ENCODE measurements at regions not wholly inside any gene's neighbourhood (a gene's known extent, or its start where the extent isn't known, plus 50 kb on each side); places are given as distances from the start of the nearest gene placed in this dataset.

GRCh38 chr12:16685107-16685506 is 79.1 kb upstream of the LMO3 start:
- peak; percentile 39 for TF ChIP-seq CTCF (IDR thresholded peaks at IDR 0.05; ENCODE audit: unreplicated experiment)
- intact Hi-C loops (cut with micrococcal nuclease), result loop anchor here (1.0 kb wide), 2 partner anchors 299 to 520 kb away; no protein-coding TSS in a partner anchor
- ChIA-PET CTCF (interaction anchor here (0.6 to 2.9 kb wide), 11 partner anchors 9 to 1420 kb away, joined by 3 to 12 read pairs (median 3); no protein-coding TSS in a partner anchor), POLR2A (interaction anchor here (0.6 to 0.7 kb wide), 3 partner anchors 65 to 241 kb away, joined by 3 to 5 read pairs (median 4); no protein-coding TSS in a partner anchor)
- Mint-ChIP-seq H3K9me3 (ENCODE audit: unreplicated experiment) (no peaks in the 10 kb centered on the region), H3K27me3 (ENCODE audit: insufficient read depth, unreplicated experiment) (no peaks in the 10 kb centered on the region), H3K27ac (ENCODE audit: low read depth, unreplicated experiment) (no peak overlapping the region), H3K36me3 (ENCODE audit: insufficient read depth, unreplicated experiment) (no peaks in the 10 kb centered on the region), H3K4me1 (ENCODE audit: insufficient read depth, unreplicated experiment) (no peaks in the 10 kb centered on the region), H3K4me3 (ENCODE audit: unreplicated experiment) (no peak overlapping the region)
- BruUV-seq (replicated peaks), result no TSS peak
- peak; percentile 10 for DNase-seq (ENCODE audit: unreplicated experiment)

- no peaks in the 10 kb centered on the region for H3K36me3 Mint-ChIP-seq (ENCODE audit: insufficient read depth, unreplicated experiment)
- H3K9me3 Mint-ChIP-seq (ENCODE audit: unreplicated experiment), result no peaks in the 10 kb centered on the region
- DNase-seq (ENCODE audit: unreplicated experiment), result no peak
- TF ChIP-seq CTCF (IDR thresholded peaks at IDR 0.05; ENCODE audit: unreplicated experiment), result no peak
- intact Hi-C loops (cut with micrococcal nuclease), result no loop called here
- CTCF ChIA-PET, result interaction anchor here (0.6 kb wide), 1 partner anchor 295 kb away, joined by 3 read pairs; no protein-coding TSS in a partner anchor
- H3K27me3 Mint-ChIP-seq (ENCODE audit: insufficient read depth, unreplicated experiment), result no peaks in the 10 kb centered on the region
- POLR2A ChIA-PET, result no interaction called here
- H3K4me3 Mint-ChIP-seq (ENCODE audit: unreplicated experiment), result no peak overlapping the region
- H3K27ac Mint-ChIP-seq (ENCODE audit: low read depth, unreplicated experiment), result no peak overlapping the region
- H3K4me1 Mint-ChIP-seq (ENCODE audit: insufficient read depth, unreplicated experiment), result no peaks in the 10 kb centered on the region
- no TSS peak for BruUV-seq (replicated peaks)
Observed at GRCh38 chr12:16681196-16681595, 75.2 kb upstream of the LMO3 start.

- no TSS peak for BruUV-seq (replicated peaks)
- intact Hi-C loops (cut with micrococcal nuclease), result no loop called here
- no peak for DNase-seq (ENCODE audit: unreplicated experiment)
- H3K27ac Mint-ChIP-seq (ENCODE audit: low read depth, unreplicated experiment), result no peak overlapping the region
- H3K9me3 Mint-ChIP-seq (ENCODE audit: unreplicated experiment), result no peaks in the 10 kb centered on the region
- TF ChIP-seq CTCF (IDR thresholded peaks at IDR 0.05; ENCODE audit: unreplicated experiment), result no peak
- H3K4me3 Mint-ChIP-seq (ENCODE audit: unreplicated experiment), result no peak overlapping the region
- no peaks in the 10 kb centered on the region for H3K27me3 Mint-ChIP-seq (ENCODE audit: insufficient read depth, unreplicated experiment)
- no peaks in the 10 kb centered on the region for H3K36me3 Mint-ChIP-seq (ENCODE audit: insufficient read depth, unreplicated experiment)
- H3K4me1 Mint-ChIP-seq (ENCODE audit: insufficient read depth, unreplicated experiment), result peaks cover 3% of the 10 kb centered on the region
- POLR2A ChIA-PET, result no interaction called here
- CTCF ChIA-PET, result no interaction called here
Observed at GRCh38 chr12:16675438-16675837, 69.5 kb upstream of the LMO3 start.

- Mint-ChIP-seq H3K4me1 (ENCODE audit: insufficient read depth, unreplicated experiment) (peaks cover 4% of the 10 kb centered on the region), H3K9me3 (ENCODE audit: unreplicated experiment) (no peaks in the 10 kb centered on the region), H3K27ac (ENCODE audit: low read depth, unreplicated experiment) (no peak overlapping the region), H3K4me3 (ENCODE audit: unreplicated experiment) (no peak overlapping the region), H3K36me3 (ENCODE audit: insufficient read depth, unreplicated experiment) (no peaks in the 10 kb centered on the region), H3K27me3 (ENCODE audit: insufficient read depth, unreplicated experiment) (no peaks in the 10 kb centered on the region)
- no TSS peak for BruUV-seq (replicated peaks)
- no peak for DNase-seq (ENCODE audit: unreplicated experiment)
- ChIA-PET CTCF (no interaction called here), POLR2A (no interaction called here)
- no peak for TF ChIP-seq CTCF (IDR thresholded peaks at IDR 0.05; ENCODE audit: unreplicated experiment)
- intact Hi-C loops (cut with micrococcal nuclease), result no loop called here
Observed at GRCh38 chr12:16674885-16675284, 68.9 kb upstream of the LMO3 start.
